GM23338 (cell line): ENCODE measurements at regions not wholly inside any gene's neighbourhood (a gene's known extent, or its start where the extent isn't known, plus 50 kb on each side); places are given as distances from the start of the nearest gene placed in this dataset.

Experiments
- CTCF ChIP-seq, 2 experiments: fragments of 200-600 bp in 1 of 2; sonication (generic) in 1 of 2; conservative IDR thresholded peaks; 2 replicates each; pipeline versions ENCODE4 v1.5.1 to v1.6.1; 2016 to 2017; ENCODE audit warnings: antibody characterized with exemption in 2 of 2, low read depth in 2 of 2, mild to moderate bottlenecking in 2 of 2, moderate library complexity in 1 of 2
- ETS1 ChIP-seq: IDR thresholded peaks from 2 replicates; pipeline ENCODE4 v1.6.1; 2016; ENCODE audit warnings: antibody characterized with exemption
- EZH2phosphoT487 ChIP-seq: fragments of 200-600 bp; sonication (generic); IDR thresholded peaks from one replicate; pipeline ENCODE4 v1.8.1; 2018; ENCODE audit warnings: antibody characterized with exemption; ENCODE audit not compliant: unreplicated experiment
- JUNB ChIP-seq: IDR thresholded peaks from one replicate; pipeline ENCODE4 v1.6.1; 2016; ENCODE audit warnings: antibody characterized with exemption; ENCODE audit not compliant: unreplicated experiment
- REST ChIP-seq: IDR thresholded peaks from one replicate; pipeline ENCODE4 v1.6.1; 2018; ENCODE audit warnings: antibody characterized with exemption; ENCODE audit not compliant: unreplicated experiment

- TF ChIP-seq CTCF (conservative IDR thresholded peaks at IDR 0.05; ENCODE audit: low read depth in 2 of 2): no peak
- TF ChIP-seq JUNB: no peak
- no peak for TF ChIP-seq EZH2phosphoT487
- no peak for TF ChIP-seq REST
- TF ChIP-seq ETS1: no peak
Measured at GRCh38 chr1:190649553-190649952, 171.9 kb upstream of the BRINP3 start.
